MG63 (cell line): ENCODE measurements at regions not wholly inside any gene's neighbourhood (a gene's known extent, or its start where the extent isn't known, plus 50 kb on each side); places are given as distances from the start of the nearest gene placed in this dataset.
"Not testable (repeated sequence)": the region's sequence is repeated elsewhere in the genome, so short reads cannot be mapped to it uniquely, and the experiment has no call there.

Source experiments
- DNase-seq: peaks from one replicate; pipeline ENCODE4 v3.0.0-alpha.2; 2020
- H3K27me3 ChIP-seq: fragments of 250-450 bp; sonication (Bioruptor Pico); 2 replicates; pipeline ENCODE4 v1.5.1; 2020; ENCODE audit warnings: mild to moderate bottlenecking, moderate library complexity
- H3K36me3 ChIP-seq: fragments of 250-450 bp; sonication (Bioruptor Pico); 2 replicates; pipeline ENCODE4 v1.5.1; 2020; ENCODE audit warnings: mild to moderate bottlenecking, moderate library complexity
- H3K4me3 ChIP-seq: fragments of 250-450 bp; sonication (Bioruptor Pico); 2 replicates; pipeline ENCODE4 v1.5.1; 2020; ENCODE audit warnings: mild to moderate bottlenecking, moderate library complexity
- H3K9me3 ChIP-seq: fragments of 250-450 bp; sonication (Bioruptor Pico); 2 replicates; pipeline ENCODE4 v1.5.1; 2020; ENCODE audit warnings: mild to moderate bottlenecking, moderate library complexity

DNA sequence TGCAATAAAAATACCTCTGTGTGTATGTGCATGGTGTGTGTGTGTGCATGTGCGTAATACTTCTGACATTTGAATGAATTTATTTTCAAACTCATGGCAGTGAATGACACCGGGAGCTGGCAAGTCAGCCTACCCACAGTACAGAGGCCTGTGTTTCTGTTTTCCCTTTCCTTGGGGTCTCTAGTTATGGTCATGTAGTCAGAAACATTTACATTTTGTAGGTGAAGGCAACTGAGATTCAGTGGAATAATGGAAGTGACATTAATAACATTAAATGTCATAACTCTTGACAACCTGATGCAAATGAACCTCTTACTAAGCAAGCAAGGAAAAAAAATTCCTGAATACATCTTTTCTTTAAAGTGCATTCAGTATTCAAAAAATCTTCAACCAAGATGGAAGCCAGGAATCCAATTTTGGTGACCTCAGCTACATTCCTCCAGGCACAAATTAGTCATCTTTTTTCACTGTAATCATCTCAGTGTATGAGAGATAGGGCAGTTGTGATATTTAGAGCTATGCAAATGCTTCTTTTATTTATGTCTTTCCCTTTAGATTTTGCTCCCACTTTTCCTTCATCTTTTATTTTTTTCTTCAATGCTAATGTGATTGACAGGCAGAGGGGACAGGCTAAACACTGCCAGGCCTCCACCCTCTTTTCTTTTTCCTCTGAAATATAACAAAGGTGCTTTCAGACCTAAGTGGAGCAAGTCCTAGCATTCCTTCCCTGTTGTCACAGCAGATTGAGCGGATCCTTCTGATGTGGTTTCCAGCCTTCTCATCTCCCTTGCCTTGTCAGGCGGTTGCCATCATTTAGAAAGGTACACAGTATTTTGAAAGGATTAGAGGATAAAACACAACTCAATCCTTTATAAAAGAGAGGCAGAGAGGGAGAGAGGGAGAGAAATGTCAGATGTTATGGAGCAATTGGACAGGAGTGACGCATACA lies 569.8 kb upstream of the ADAMTS16 start:
- peaks cover 14% of the 10 kb centered on the region for H3K9me3 ChIP-seq
- H3K36me3 ChIP-seq: no peaks in the 10 kb centered on the region; the same call in 1 of the 2 replicates
- no peaks in the 10 kb centered on the region for H3K27me3 ChIP-seq
- DNase-seq: no peak
- no peak overlapping the region for H3K4me3 ChIP-seq

GRCh38 chr5:4571248-4571948 lies 568.7 kb upstream of the ADAMTS16 start:
- Histone ChIP-seq H3K9me3 (peaks cover 13% of the 10 kb centered on the region; the same call in 1 of the 2 replicates), H3K27me3 (no peaks in the 10 kb centered on the region), H3K36me3 (no peaks in the 10 kb centered on the region; the same call in 1 of the 2 replicates), H3K4me3 (no peak overlapping the region)
- DNase-seq: no peak

- Histone ChIP-seq H3K4me3 (no peak overlapping the region), H3K27me3 (no peaks in the 10 kb centered on the region), H3K9me3 (peaks cover 13% of the 10 kb centered on the region; the same call in 1 of the 2 replicates), H3K36me3 (no peaks in the 10 kb centered on the region; the same call in 1 of the 2 replicates)
- DNase-seq: no peak
Measured at GRCh38 chr5:4572311-4573100, 567.6 kb upstream of the ADAMTS16 start.

- H3K9me3 ChIP-seq: peaks cover 13% of the 10 kb centered on the region; the same call in 1 of the 2 replicates
- no peaks in the 10 kb centered on the region for H3K27me3 ChIP-seq
- H3K4me3 ChIP-seq: no peak overlapping the region
- DNase-seq: no peak
- no peaks in the 10 kb centered on the region; the same call in 1 of the 2 replicates for H3K36me3 ChIP-seq
Measured at GRCh38 chr5:4575608-4576007, 564.5 kb upstream of the ADAMTS16 start.

DNA sequence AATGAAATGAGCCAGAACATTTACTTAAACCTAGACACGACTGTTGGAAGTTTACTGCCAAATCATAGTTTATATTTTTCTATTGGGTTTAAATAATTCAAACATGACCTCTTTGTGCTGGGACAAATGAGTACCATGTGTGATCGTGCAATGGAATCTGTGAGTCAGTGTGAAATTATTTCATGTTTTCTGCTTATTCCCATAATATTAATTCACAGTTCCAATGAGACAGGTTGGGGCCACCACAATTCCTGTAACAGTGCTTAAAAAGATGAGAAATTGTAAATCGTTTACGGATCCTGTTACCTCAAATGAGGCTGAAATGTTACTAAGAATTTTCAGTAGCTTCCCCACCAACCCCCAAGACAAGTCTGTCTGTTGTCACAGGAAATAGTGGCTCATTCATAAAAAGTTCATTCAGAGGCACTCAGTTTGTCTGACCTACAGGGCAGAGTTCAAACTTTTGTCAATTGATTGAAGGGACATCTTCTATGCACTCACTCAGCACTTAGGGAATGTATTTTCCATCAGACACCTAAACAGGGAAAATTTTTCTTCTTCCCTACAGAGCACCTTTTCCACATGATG lies 563.9 kb upstream of the ADAMTS16 start:
- Histone ChIP-seq H3K9me3 (peaks cover 13% of the 10 kb centered on the region; the same call in 1 of the 2 replicates), H3K4me3 (no peak overlapping the region), H3K36me3 (no peaks in the 10 kb centered on the region), H3K27me3 (no peaks in the 10 kb centered on the region)
- peak; percentile 50 for DNase-seq

GRCh38 chr5:4576908-4577307 lies 563.2 kb upstream of the ADAMTS16 start:
- Histone ChIP-seq H3K36me3 (no peaks in the 10 kb centered on the region), H3K27me3 (no peaks in the 10 kb centered on the region), H3K4me3 (no peak overlapping the region), H3K9me3 (peaks cover 11% of the 10 kb centered on the region; the same call in 1 of the 2 replicates)
- no peak for DNase-seq

DNA sequence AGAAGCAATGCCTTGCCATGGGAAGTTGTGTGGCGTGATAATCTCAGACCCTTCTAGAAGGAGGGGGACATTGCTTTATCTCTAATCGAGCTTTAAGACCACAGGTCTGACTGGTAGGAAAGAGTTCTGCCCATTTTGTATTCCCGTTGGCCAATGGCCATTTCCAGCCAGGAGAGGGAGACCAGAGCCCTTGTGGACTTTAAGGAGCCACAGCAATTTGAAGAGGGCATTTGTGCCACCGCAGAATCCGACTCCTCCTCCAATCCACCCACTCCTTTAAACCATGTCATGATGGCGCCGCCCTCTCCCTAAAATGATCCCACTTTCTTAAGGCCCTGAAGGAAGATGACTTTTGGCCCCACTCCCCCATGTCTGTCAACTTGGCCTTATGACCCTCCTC lies 560.5 kb upstream of the ADAMTS16 start:
- H3K36me3 ChIP-seq: no peaks in the 10 kb centered on the region
- no peaks in the 10 kb centered on the region for H3K27me3 ChIP-seq
- DNase-seq: no peak
- no peak overlapping the region for H3K4me3 ChIP-seq
- no peaks in the 10 kb centered on the region for H3K9me3 ChIP-seq

DNA sequence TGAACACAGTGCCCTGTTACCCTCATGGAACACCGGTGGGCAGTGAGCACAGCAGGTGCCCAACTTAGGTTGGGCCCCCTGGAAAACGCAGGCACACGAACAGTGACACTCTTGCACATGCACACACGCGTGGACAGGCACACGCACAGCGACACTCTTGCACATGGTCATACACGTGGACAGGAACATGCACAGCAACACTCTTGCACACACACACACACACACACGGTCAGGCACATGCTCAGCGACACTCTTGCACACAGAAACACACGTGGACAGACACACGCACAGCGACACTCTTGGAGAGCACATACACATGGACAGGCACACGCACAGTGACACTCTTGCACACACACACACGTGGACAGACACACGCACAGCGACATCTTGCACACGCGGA lies 559.4 kb upstream of the ADAMTS16 start:
- no peak for DNase-seq
- Histone ChIP-seq H3K27me3 (no peaks in the 10 kb centered on the region), H3K36me3 (no peaks in the 10 kb centered on the region), H3K9me3 (no peaks in the 10 kb centered on the region), H3K4me3 (no peak overlapping the region)

- Histone ChIP-seq H3K27me3 (no peaks in the 10 kb centered on the region), H3K9me3 (no peaks in the 10 kb centered on the region), H3K4me3 (no peak overlapping the region), H3K36me3 (no peaks in the 10 kb centered on the region)
- no peak for DNase-seq
Measured at GRCh38 chr5:4581289-4581688, 558.8 kb upstream of the ADAMTS16 start.

GRCh38 chr5:4584982-4585381 lies 555.1 kb upstream of the ADAMTS16 start:
- peak; percentile 98 for DNase-seq
- Histone ChIP-seq H3K9me3 (no peaks in the 10 kb centered on the region), H3K27me3 (no peaks in the 10 kb centered on the region), H3K4me3 (no peak overlapping the region), H3K36me3 (no peaks in the 10 kb centered on the region)

- H3K9me3 ChIP-seq: peaks cover 2% of the 10 kb centered on the region; the same call in 1 of the 2 replicates
- no peaks in the 10 kb centered on the region for H3K27me3 ChIP-seq
- DNase-seq: no peak
- H3K4me3 ChIP-seq: no peak overlapping the region
- H3K36me3 ChIP-seq: no peaks in the 10 kb centered on the region
Measured at GRCh38 chr5:4613440-4613839, 526.7 kb upstream of the ADAMTS16 start.

- H3K36me3 ChIP-seq: no peaks in the 10 kb centered on the region
- DNase-seq: no peak
- H3K4me3 ChIP-seq: no peak overlapping the region
- H3K27me3 ChIP-seq: no peaks in the 10 kb centered on the region
- H3K9me3 ChIP-seq: peaks cover 2% of the 10 kb centered on the region; the same call in 1 of the 2 replicates
Measured at GRCh38 chr5:4614088-4614487, 526.0 kb upstream of the ADAMTS16 start.

DNA sequence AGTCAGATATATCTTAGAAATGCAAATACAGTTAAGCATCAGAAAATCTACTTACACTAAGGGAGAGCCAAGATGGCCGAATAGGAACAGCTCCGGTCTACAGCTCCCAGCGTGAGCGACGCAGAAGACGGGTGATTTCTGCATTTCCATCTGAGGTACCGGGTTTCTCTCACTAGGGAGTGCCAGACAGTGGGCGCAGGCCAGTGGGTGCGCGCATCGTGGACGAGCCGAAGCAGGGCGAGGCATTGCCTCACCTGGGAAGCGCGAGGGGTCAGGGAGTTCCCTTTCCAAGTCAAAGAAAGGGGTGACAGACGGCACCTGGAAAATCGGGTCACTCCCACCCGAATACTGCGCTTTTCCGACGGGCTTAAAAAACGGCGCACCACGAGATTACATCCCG lies 524.8 kb upstream of the ADAMTS16 start:
- not testable (repeated sequence) for DNase-seq, H3K36me3 ChIP-seq, H3K4me3 ChIP-seq, H3K9me3 ChIP-seq, H3K27me3 ChIP-seq

- no peaks in the 10 kb centered on the region for H3K27me3 ChIP-seq
- H3K4me3 ChIP-seq: no peak overlapping the region
- no peaks in the 10 kb centered on the region for H3K36me3 ChIP-seq
- peaks cover 4% of the 10 kb centered on the region; the same call in 1 of the 2 replicates for H3K9me3 ChIP-seq
- no peak for DNase-seq
Measured at GRCh38 chr5:4625206-4625896, 514.8 kb upstream of the ADAMTS16 start.

DNA sequence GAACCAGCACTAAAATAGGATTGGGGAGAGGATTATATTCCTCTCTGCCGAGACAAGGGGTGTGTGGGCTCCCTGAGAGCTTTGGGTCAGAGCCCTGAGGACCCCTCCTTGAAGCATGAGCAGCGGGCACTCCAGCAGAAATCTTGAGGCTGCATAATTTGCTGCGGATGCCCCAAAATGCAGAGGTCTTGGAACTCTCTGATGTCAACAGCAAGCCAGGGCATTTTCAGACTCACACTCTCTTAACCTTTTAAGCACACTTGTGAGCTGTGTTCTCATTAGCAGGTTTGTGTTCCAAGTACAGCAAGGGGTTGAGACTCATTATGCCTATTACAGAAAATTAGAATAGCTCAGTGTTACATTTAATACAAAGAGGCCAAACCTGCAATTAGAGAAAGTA lies 513.0 kb upstream of the ADAMTS16 start:
- H3K27me3 ChIP-seq: no peaks in the 10 kb centered on the region
- DNase-seq: no peak
- no peaks in the 10 kb centered on the region for H3K36me3 ChIP-seq
- H3K9me3 ChIP-seq: peaks cover 4% of the 10 kb centered on the region; the same call in 1 of the 2 replicates
- H3K4me3 ChIP-seq: no peak overlapping the region

- H3K27me3 ChIP-seq: no peaks in the 10 kb centered on the region
- H3K4me3 ChIP-seq: no peak overlapping the region
- peaks cover 4% of the 10 kb centered on the region; the same call in 1 of the 2 replicates for H3K9me3 ChIP-seq
- no peak for DNase-seq
- no peaks in the 10 kb centered on the region for H3K36me3 ChIP-seq
Measured at GRCh38 chr5:4627929-4628328, 512.2 kb upstream of the ADAMTS16 start.
